Hepatocyte (in vitro differentiated cells): ENCODE measurements at regions not wholly inside any gene's neighbourhood (a gene's known extent, or its start where the extent isn't known, plus 50 kb on each side); places are given as distances from the start of the nearest gene placed in this dataset.

Experiments
- DNase-seq: peaks from one replicate; pipeline ENCODE4 v3.0.0-alpha.2; 2016; ENCODE audit warnings: low spot score
- H2AFZ ChIP-seq: fragments of 200-600 bp; sonication (generic); 2 replicates; pipeline ENCODE4 v1.6.0; 2016; ENCODE audit warnings: antibody characterized with exemption, mild to moderate bottlenecking
- H3K27ac ChIP-seq: fragments of 200-600 bp; sonication (generic); 2 replicates; pipeline ENCODE4 v1.5.1; 2016; ENCODE audit warnings: mild to moderate bottlenecking
- H3K27me3 ChIP-seq: fragments of 200-600 bp; sonication (generic); 2 replicates; pipeline ENCODE4 v1.6.1; 2016
- H3K36me3 ChIP-seq: fragments of 200-600 bp; sonication (generic); replicated peaks from 2 replicates; pipeline ENCODE4 v1.5.1; 2016; ENCODE audit warnings: low read depth; ENCODE audit not compliant: insufficient read depth
- H3K4me1 ChIP-seq: fragments of 200-600 bp; sonication (generic); 2 replicates; pipeline ENCODE4 v1.5.1; 2016; ENCODE audit warnings: mild to moderate bottlenecking, moderate library complexity; ENCODE audit not compliant: insufficient read depth
- H3K4me2 ChIP-seq: fragments of 200-600 bp; sonication (generic); 2 replicates; pipeline ENCODE4 v1.6.0; 2016
- H3K4me3 ChIP-seq: fragments of 200-600 bp; sonication (generic); 2 replicates; pipeline ENCODE4 v1.5.1; 2016; ENCODE audit warnings: mild to moderate bottlenecking
- H3K79me2 ChIP-seq: fragments of 200-600 bp; sonication (generic); 2 replicates; pipeline ENCODE4 v1.6.0; 2017; ENCODE audit warnings: mild to moderate bottlenecking
- H3K9me2 ChIP-seq: fragments of 200-600 bp; sonication (generic); replicated peaks from 2 replicates; pipeline ENCODE4 v1.6.0; 2017; ENCODE audit warnings: mild to moderate bottlenecking; ENCODE audit not compliant: insufficient read depth
- H3K9me3 ChIP-seq: fragments of 200-600 bp; sonication (generic); 2 replicates; pipeline ENCODE4 v1.5.1; 2016; ENCODE audit warnings: low read depth, mild to moderate bottlenecking
- H4K20me1 ChIP-seq: fragments of 200-600 bp; sonication (generic); 2 replicates; pipeline ENCODE4 v1.6.0; 2016; ENCODE audit warnings: mild to moderate bottlenecking; ENCODE audit not compliant: insufficient read depth, poor library complexity, severe bottlenecking
- CTCF ChIP-seq: fragments of 200-600 bp; sonication (generic); IDR thresholded peaks from 2 replicates; pipeline ENCODE4 v1.5.1; 2016; ENCODE audit warnings: antibody characterized with exemption, mild to moderate bottlenecking; ENCODE audit not compliant: poor library complexity
- EZH2 ChIP-seq: fragments of 200-600 bp; sonication (generic); IDR thresholded peaks from 2 replicates; pipeline ENCODE4 v1.6.1; 2016; ENCODE audit warnings: antibody characterized with exemption, mild to moderate bottlenecking, borderline replicate concordance
- EZH2phosphoT487 ChIP-seq: fragments of 200-600 bp; sonication (generic); IDR thresholded peaks from one replicate; pipeline ENCODE4 v1.6.1; 2018; ENCODE audit warnings: antibody characterized with exemption, mild to moderate bottlenecking, low read depth, moderate library complexity; ENCODE audit not compliant: unreplicated experiment, severe bottlenecking
- WGBS: methylation state at CpG from one replicate; pipeline ENCODE4 v1.1.6; 2016; ENCODE audit warnings: low lambda C conversion rate; ENCODE audit errors: missing lambda C conversion rate; 5-methylcytosine and 5-hydroxymethylcytosine counted together

- no peaks in the 10 kb centered on the region for H3K4me1 ChIP-seq
- H3K79me2 ChIP-seq, result no peaks in the 10 kb centered on the region
- H3K4me2 ChIP-seq, result no peak overlapping the region
- 92% methylated on average over 12 of the region's 12 CpGs for WGBS
- H3K27me3 ChIP-seq, result no peaks in the 10 kb centered on the region
- no peak overlapping the region for H3K27ac ChIP-seq
- no peaks in the 10 kb centered on the region for H3K9me3 ChIP-seq
- H2AFZ ChIP-seq, result no peak overlapping the region
- H3K9me2 ChIP-seq, result no peaks in the 10 kb centered on the region
- no peak overlapping the region for H3K4me3 ChIP-seq
- DNase-seq, result no peak
- no peak for TF ChIP-seq EZH2phosphoT487
- TF ChIP-seq CTCF, result no peak
- no peak for TF ChIP-seq EZH2
- no peaks in the 10 kb centered on the region for H4K20me1 ChIP-seq
- H3K36me3 ChIP-seq, result no peaks in the 10 kb centered on the region
Measured at GRCh38 chr18:78445880-78446279, 533.7 kb upstream of the SALL3 start.

GRCh38 chr18:78447211-78447610 is 532.4 kb upstream of the SALL3 start:
- Histone ChIP-seq H3K4me1 (no peaks in the 10 kb centered on the region), H3K36me3 (no peaks in the 10 kb centered on the region), H3K79me2 (no peaks in the 10 kb centered on the region), H3K9me3 (no peaks in the 10 kb centered on the region), H3K4me2 (no peak overlapping the region), H3K9me2 (no peaks in the 10 kb centered on the region), H3K27ac (no peak overlapping the region), H3K27me3 (no peaks in the 10 kb centered on the region), H4K20me1 (no peaks in the 10 kb centered on the region), H2AFZ (no peak overlapping the region), H3K4me3 (no peak overlapping the region)
- no peak for DNase-seq
- 68% methylated on average over 4 of the region's 4 CpGs for WGBS
- TF ChIP-seq EZH2phosphoT487, result no peak
- TF ChIP-seq CTCF, result no peak

GRCh38 chr18:78448106-78448505 is 531.5 kb upstream of the SALL3 start:
- 79% methylated on average over 5 of the region's 5 CpGs for WGBS
- no peaks in the 10 kb centered on the region for H3K36me3 ChIP-seq

More at GRCh38 chr18:78448106-78448505, 531.5 kb upstream of the SALL3 start:
- no peaks in the 10 kb centered on the region for H4K20me1 ChIP-seq
- no peaks in the 10 kb centered on the region for H3K4me1 ChIP-seq
- H3K27ac ChIP-seq, result no peak overlapping the region
- no peak overlapping the region for H2AFZ ChIP-seq
- H3K9me2 ChIP-seq, result no peaks in the 10 kb centered on the region
- DNase-seq, result no peak
- H3K9me3 ChIP-seq, result no peaks in the 10 kb centered on the region
- TF ChIP-seq CTCF (no peak), EZH2phosphoT487 (no peak), EZH2 (no peak)
- no peaks in the 10 kb centered on the region for H3K27me3 ChIP-seq
- no peak overlapping the region for H3K4me2 ChIP-seq
- H3K79me2 ChIP-seq, result no peaks in the 10 kb centered on the region
- H3K4me3 ChIP-seq, result no peak overlapping the region
